ENCODE measurements at regions not wholly inside any gene's neighbourhood (a gene's known extent, or its start where the extent isn't known, plus 50 kb on each side); places are given as distances from the start of the nearest gene placed in this dataset.

GRCh38 chr6:126797981-126798380 is 320.5 kb upstream of the RSPO3 start:
- no peak for TF ChIP-seq POLR2A (IDR thresholded peaks at IDR 0.05)
- TF ChIP-seq CTCF (IDR thresholded peaks at IDR 0.05): no peak
